ENCODE measurements at regions not wholly inside any gene's neighbourhood (a gene's known extent, or its start where the extent isn't known, plus 50 kb on each side); places are given as distances from the start of the nearest gene placed in this dataset.

GRCh38 chr5:89047571-89047970 is 164.6 kb upstream of the MEF2C start:
- ChIA-PET POLR2A (no interaction called here), CTCF (no interaction called here)
- no peak overlapping the region for H3K9ac ChIP-seq (replicated peaks; ENCODE audit: extremely low read depth, insufficient read depth, low read length)
- BruUV-seq (replicated peaks), result no TSS peak
- dilution Hi-C loops (cut with MboI; ENCODE audit: extremely low pct_ligation_motif_present, low sequenced_read_pairs) (no loop called here), intact Hi-C loops (cut with micrococcal nuclease) (no loop called here)
- no peaks in the 10 kb centered on the region for H3K9me1 ChIP-seq (replicated peaks; ENCODE audit: control insufficient read depth, extremely low read depth, insufficient read depth, low read length)
- no peaks in the 10 kb centered on the region for H3K36me3 ChIP-seq (ENCODE audit: control insufficient read depth in 2 of 2, extremely low read depth in 1 of 2, insufficient read depth in 2 of 2, low read length in 2 of 2)
- FAIRE-seq (no peak), DNase-seq (ENCODE audit: low read depth, low spot score) (no peak)
- no peak overlapping the region for H3K27ac ChIP-seq (ENCODE audit: insufficient read depth, low read depth, low read length)
- H2AFZ ChIP-seq (ENCODE audit: low read depth, low read length), result no peak overlapping the region
- H3K4me1 ChIP-seq (ENCODE audit: control insufficient read depth, extremely low read depth, insufficient read depth, low read length), result no peaks in the 10 kb centered on the region
- no peak overlapping the region for H3K4me3 ChIP-seq (replicated peaks in 1 of 3; ENCODE audit: insufficient read depth in 1 of 3, low read depth in 1 of 3, low read length in 3 of 3)
- TF ChIP-seq EZH2 (IDR thresholded peaks at IDR 0.05; ENCODE audit: borderline replicate concordance, low read depth, low read length, severe bottlenecking) (no peak), GATA2 (IDR thresholded peaks at IDR 0.05; ENCODE audit: insufficient read depth, insufficient read length, low read depth, low read length) (no peak), FOS (IDR thresholded peaks at IDR 0.05; ENCODE audit: borderline replicate concordance, insufficient read depth, low read length) (no peak), JUN (IDR thresholded peaks at IDR 0.05; ENCODE audit: borderline replicate concordance, insufficient read depth, insufficient read length, low read depth) (no peak), POLR2AphosphoS5 (IDR thresholded peaks at IDR 0.05; ENCODE audit: insufficient read depth, low read depth, low read length) (no peak), MYC (IDR thresholded peaks at IDR 0.05; ENCODE audit: low read depth, low read length) (no peak), POLR2A (IDR thresholded peaks at IDR 0.05; ENCODE audit: low read depth, low read length) (no peak)
- TF ChIP-seq, protein P1, sequence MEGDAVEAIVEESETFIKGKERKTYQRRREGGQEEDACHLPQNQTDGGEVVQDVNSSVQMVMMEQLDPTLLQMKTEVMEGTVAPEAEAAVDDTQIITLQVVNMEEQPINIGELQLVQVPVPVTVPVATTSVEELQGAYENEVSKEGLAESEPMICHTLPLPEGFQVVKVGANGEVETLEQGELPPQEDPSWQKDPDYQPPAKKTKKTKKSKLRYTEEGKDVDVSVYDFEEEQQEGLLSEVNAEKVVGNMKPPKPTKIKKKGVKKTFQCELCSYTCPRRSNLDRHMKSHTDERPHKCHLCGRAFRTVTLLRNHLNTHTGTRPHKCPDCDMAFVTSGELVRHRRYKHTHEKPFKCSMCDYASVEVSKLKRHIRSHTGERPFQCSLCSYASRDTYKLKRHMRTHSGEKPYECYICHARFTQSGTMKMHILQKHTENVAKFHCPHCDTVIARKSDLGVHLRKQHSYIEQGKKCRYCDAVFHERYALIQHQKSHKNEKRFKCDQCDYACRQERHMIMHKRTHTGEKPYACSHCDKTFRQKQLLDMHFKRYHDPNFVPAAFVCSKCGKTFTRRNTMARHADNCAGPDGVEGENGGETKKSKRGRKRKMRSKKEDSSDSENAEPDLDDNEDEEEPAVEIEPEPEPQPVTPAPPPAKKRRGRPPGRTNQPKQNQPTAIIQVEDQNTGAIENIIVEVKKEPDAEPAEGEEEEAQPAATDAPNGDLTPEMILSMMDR (IDR thresholded peaks at IDR 0.05; ENCODE audit: extremely low read depth in 1 of 2, insufficient read depth in 1 of 2, low read depth in 1 of 2, low read length in 2 of 2), result no peak
- no peaks in the 10 kb centered on the region for H3K79me2 ChIP-seq (ENCODE audit: control insufficient read depth, insufficient read depth, low read length)
- H3K9me3 ChIP-seq (replicated peaks; ENCODE audit: control insufficient read depth, insufficient read depth, low read length), result no peaks in the 10 kb centered on the region
- no peaks in the 10 kb centered on the region for H4K20me1 ChIP-seq (replicated peaks; ENCODE audit: control insufficient read depth, extremely low read depth, insufficient read depth, low read length)
- H3K4me2 ChIP-seq (ENCODE audit: insufficient read depth, low read length), result no peak overlapping the region
- H3K27me3 ChIP-seq (ENCODE audit: control insufficient read depth in 2 of 2, insufficient read depth in 2 of 2, low read length in 2 of 2), result no peaks in the 10 kb centered on the region

All from endothelial cell of umbilical vein (primary cell).